ENCODE measurements at regions not wholly inside any gene's neighbourhood (a gene's known extent, or its start where the extent isn't known, plus 50 kb on each side); places are given as distances from the start of the nearest gene placed in this dataset.
"Not testable (repeated sequence)": the region's sequence is repeated elsewhere in the genome, so short reads cannot be mapped to it uniquely, and the experiment has no call there.

DNA sequence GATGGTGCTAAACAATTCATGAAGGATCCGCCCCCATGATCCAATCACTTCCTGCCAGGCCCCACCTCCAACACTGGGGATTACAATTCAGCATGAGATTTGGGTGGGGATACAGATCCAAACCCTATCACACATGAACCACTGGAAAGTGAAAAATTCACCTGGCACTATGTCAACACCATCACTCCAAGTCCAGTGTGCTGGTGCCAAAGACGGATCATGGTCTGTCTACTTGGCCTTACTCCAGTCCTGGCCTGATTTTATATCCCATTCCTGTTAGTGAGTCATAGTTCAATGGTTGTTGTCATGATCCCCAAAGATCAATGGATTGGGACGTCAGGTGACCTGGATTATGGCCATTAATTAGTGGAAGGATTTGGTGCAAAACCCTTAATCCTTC is 147.4 kb upstream of the RPS23 start:
- no peak for DNase-seq (ENCODE audit: low read depth)

DNA sequence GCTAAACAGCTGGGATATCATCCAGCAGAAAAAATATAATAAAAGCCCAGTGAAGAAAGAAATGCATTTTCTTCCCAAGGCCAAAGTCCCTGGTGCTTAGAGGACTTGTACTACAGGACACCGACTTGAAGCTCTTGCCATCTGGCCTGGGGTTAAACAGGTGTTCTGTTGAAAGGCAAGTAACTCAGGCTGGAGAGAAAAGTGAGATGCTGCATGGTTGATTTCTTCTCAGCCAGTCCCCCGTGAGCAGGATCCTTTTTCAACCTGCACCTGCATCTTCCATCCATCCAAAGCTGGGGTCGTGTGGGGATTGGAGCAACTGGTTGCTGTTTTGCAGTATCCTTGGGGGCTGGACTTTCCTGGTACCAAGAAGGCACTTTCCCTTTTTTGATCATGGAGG is 146.1 kb upstream of the RPS23 start:
- DNase-seq (ENCODE audit: low read depth) = no peak

GRCh38 chr5:82422751-82423181 is 144.6 kb upstream of the RPS23 start:
- DNase-seq (ENCODE audit: low read depth) = no peak

DNA sequence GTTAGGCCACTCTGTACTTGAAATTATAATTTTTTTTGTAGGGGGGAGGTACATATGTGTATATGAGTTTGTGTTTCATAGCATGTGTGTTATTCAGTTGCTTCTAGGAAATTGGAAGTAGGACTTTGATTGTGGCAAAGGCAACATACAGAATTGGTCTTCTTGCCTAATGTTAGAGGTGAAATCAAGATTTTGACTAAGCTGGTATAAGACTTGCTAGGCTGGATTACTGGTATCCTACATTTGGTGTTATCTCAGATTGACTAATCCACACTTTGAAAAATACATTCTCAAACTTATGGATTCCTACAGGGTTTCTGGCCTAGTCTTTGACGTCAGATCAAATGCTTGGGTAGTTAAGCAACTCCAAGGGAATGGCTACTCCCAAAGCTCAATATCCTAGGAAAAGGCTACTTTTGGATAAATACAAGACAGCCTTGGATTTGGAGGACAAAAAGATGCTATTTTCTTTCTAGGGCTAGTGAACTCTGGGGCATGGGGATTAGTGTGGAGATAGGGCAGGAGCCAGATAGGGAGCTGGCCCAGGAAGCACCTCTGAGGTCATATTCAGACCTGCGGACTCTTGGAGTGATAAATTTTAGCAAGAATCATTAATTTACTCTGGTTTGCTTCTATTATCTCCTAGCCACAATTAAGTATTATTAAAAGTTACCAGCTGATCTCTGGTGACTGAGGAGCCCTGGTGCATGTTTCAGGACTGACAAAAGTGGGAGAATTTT is 144.0 kb upstream of the RPS23 start:
- DNase-seq (ENCODE audit: low read depth) = no peak

- peak; percentile 99 for DNase-seq (ENCODE audit: low read depth)
Measured at GRCh38 chr5:82421119-82421518, 143.0 kb upstream of the RPS23 start.

GRCh38 chr5:82420524-82420923 is 142.4 kb upstream of the RPS23 start:
- DNase-seq (ENCODE audit: low read depth) = not testable (repeated sequence)

GRCh38 chr5:82419559-82420332 is 141.6 kb upstream of the RPS23 start:
- DNase-seq (ENCODE audit: low read depth) = no peak

- no peak for DNase-seq (ENCODE audit: low read depth)
Measured at GRCh38 chr5:82418608-82418950, 140.4 kb upstream of the RPS23 start.

GRCh38 chr5:82417776-82418607 is 139.8 kb upstream of the RPS23 start:
- DNase-seq (ENCODE audit: low read depth) = peak; percentile 31

- DNase-seq (ENCODE audit: low read depth) = no peak
Measured at GRCh38 chr5:82416512-82416911, 138.4 kb upstream of the RPS23 start.

GRCh38 chr5:82414041-82414388 is 135.9 kb upstream of the RPS23 start:
- no peak for DNase-seq (ENCODE audit: low read depth)

- DNase-seq (ENCODE audit: low read depth) = peak; percentile 93
Measured at GRCh38 chr5:82413302-82414040, 135.3 kb upstream of the RPS23 start.

GRCh38 chr5:82408033-82408432 is 129.9 kb upstream of the RPS23 start:
- no peak for DNase-seq (ENCODE audit: low read depth)

GRCh38 chr5:82406205-82406773 is 128.1 kb upstream of the RPS23 start:
- DNase-seq (ENCODE audit: low read depth) = peak; percentile 82

- DNase-seq (ENCODE audit: low read depth) = peak; percentile 100
Measured at GRCh38 chr5:82405618-82406204, 127.6 kb upstream of the RPS23 start.

- DNase-seq (ENCODE audit: low read depth) = peak; percentile 89
Measured at GRCh38 chr5:82405161-82405560, 127.0 kb upstream of the RPS23 start.

GRCh38 chr5:82404382-82404945 is 126.3 kb upstream of the RPS23 start:
- no peak for DNase-seq (ENCODE audit: low read depth)

GRCh38 chr5:82403724-82404123 is 125.6 kb upstream of the RPS23 start:
- DNase-seq (ENCODE audit: low read depth) = no peak

DNA sequence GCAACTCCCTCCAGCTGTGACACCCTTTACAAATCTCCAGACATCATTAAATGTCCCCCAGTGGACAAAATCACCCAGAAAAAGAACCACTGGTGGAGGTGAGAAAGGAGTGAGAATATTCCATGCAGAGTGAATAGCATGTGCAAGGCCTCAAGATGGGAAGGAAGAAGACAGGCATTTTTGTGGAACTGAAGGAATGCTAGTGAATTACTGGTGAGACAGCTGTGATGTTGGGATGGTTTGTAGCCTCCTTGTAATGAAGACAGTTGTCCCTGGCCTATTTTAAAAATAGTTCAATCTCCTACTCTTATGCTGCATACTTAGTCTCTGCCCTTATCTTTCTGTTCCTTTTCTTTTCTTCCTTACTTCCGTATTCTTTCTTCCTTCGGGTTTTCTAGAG is 124.9 kb upstream of the RPS23 start:
- no peak for DNase-seq (ENCODE audit: low read depth)

- peak; percentile 44 for DNase-seq (ENCODE audit: low read depth)
Measured at GRCh38 chr5:82399111-82399510, 121.0 kb upstream of the RPS23 start.

DNA sequence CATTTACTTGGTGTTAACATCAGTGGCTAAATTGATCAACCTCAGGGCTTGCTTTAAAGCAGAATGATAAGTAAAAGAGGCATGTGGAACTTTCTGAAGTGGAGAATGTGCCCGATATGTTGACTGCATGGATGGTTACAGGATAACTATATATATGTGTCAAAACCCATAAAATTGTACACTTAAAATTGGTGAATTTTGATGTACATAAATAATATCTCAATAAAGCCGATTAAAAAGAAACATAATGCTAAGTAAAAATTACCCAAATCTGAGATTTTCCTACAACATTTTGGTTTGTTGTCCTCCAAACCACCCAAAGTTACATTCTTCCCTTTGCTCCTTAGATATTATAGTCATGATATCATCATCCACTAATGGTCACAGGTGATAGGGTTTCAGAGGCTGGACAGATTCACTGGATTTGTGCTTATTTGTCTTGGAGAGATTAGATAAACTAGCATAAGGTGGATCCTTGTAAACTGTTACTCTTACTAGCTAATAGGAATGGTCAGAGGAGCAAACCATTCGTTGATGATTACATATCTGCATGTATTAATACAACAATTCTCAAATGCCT is 119.7 kb upstream of the RPS23 start:
- peak; percentile 48 for DNase-seq (ENCODE audit: low read depth)

Data from iris pigment epithelial cell (primary cell).